GM18498 (cell line): ENCODE measurements at regions not wholly inside any gene's neighbourhood (a gene's known extent, or its start where the extent isn't known, plus 50 kb on each side); places are given as distances from the start of the nearest gene placed in this dataset.
"Not testable (repeated sequence)": the region's sequence is repeated elsewhere in the genome, so short reads cannot be mapped to it uniquely, and the experiment has no call there.

ENCODE experiments used
- ATAC-seq: cut with Tn5 transposase; IDR thresholded peaks from one replicate; pipeline ENCODE4 v1.9.1; 2021; ENCODE audit warnings: mild to moderate bottlenecking, moderate library complexity; ENCODE audit not compliant: unreplicated experiment

DNA sequence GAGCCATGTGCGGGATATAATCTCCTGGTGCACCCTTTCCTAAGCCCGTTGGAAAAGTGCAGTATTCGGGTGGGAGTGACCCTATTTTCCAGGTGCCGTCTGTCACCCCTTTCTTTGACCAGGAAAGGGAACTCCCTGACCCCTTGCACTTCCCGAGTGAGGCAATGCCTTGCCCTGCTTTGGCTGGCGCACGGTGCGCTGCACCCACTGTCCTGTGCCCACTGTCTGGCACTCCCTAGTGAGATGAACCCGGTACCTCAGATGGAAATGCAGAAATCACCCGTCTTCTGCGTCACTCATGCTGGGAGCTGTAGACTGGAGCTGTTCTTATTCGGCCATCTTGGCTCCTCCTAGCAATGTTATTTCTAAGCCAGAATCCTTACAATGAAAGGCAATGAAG is 121.1 kb downstream of the TAF11L14 start:
- ATAC-seq, result not testable (repeated sequence)

GRCh38 chr5:17761326-17761725 is 127.1 kb downstream of the TAF11L14 start:
- no peak for ATAC-seq

- ATAC-seq, result no peak
Measured at GRCh38 chr5:17763301-17763700, 129.0 kb downstream of the TAF11L14 start.

DNA sequence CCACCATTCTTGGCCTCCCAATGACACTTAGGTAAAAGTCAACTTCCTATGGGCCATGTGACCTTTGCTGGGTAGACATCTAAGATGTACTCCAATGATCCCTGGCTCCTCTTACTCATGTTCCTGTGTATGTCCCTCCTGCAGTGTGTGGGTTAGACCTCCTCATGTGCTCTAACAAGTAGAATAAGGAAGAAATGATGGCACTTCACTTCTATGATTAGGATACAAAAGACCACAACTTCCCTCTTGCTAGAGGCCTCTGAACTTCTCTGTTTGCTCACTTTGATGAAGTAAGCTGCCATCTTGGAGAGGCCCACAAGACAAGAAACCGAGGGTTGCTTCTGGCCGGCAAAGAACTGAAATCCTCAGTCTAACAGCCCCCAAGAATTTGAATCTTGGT is 131.8 kb downstream of the TAF11L14 start:
- no peak for ATAC-seq

- no peak for ATAC-seq
Measured at GRCh38 chr5:17769277-17769676, 135.0 kb downstream of the TAF11L14 start.

GRCh38 chr5:17772232-17772631 is 138.0 kb downstream of the TAF11L14 start:
- ATAC-seq, result no peak

GRCh38 chr5:17785774-17786173 is 151.5 kb downstream of the TAF11L14 start:
- ATAC-seq, result no peak

DNA sequence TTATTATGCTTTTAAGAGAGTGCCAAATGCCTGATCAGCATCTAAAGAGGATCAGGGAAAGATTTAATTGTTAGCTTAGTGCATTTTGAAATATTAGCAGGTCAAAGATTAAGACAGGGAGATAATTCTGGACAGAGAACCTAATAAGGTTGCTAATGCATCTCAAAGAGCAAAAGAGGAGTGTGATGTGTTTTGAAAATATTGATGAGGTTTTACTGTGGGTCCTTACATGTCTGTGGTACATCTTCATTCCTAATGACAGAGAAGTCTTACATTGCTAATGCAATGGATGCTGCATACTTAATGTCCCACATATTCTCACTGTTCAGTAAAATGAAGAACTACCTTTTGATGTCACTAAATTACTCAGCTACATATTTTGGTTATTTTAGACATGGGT is 154.1 kb downstream of the TAF11L14 start:
- no peak for ATAC-seq

DNA sequence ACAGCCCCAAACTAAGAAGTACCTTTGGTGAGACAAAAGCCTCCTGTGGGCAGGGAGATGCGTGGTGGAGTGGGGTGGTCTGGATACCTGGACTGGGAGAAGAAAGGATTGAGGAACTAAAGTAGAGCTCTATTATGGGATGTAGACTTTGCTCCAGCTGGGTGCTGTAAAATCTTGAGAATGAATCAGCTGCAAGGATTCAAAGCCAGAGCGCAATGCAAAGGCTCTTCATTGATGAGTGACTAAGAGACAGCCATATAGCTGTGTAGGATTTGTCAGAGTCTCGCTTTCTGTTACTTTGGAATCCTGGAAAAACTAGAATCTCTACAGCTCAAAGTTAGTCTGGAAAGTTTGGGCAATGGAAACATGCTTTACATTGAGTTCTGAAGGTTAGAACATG is 159.9 kb downstream of the TAF11L14 start:
- no peak for ATAC-seq

DNA sequence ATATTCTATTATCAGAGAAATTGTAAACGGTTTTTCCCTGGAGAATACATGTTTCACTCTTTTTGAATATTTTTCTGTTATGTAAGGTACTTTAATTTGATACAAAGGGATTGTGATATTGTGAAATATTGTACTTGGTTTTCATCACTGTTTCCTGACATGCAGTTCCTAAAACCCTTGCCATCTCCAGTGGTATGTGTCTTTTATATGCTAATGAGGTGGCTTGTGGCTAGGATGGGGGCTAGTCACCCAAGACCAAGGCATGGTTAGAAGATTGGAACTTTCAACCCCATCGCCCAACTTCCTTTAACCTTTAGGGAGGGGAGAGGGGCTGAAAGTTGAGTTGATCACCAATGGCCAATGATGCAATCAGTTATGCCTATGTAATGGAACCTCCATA is 160.6 kb downstream of the TAF11L14 start:
- no peak for ATAC-seq

DNA sequence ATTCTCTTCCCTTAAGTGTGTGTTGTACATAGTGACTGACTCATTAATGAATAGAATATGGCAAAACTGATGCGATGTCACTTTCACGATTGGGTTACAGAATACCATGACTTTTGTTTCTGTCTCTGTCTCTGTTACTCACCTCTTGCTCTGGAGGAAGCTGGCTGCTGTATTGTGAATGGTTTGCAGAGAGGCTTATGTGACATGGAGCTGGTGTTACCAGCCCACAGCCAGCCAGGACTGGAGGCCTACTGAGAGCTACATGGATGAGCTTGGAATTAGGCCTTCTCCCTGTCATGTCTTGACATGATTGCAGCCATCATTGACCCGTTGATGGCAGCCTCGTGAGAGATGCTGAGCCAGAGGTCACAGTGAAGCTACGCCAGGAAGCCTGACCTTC is 161.9 kb downstream of the TAF11L14 start:
- no peak for ATAC-seq

- no peak for ATAC-seq
Measured at GRCh38 chr5:17796757-17797396, 162.6 kb downstream of the TAF11L14 start.

GRCh38 chr5:17799521-17799920 is 165.3 kb downstream of the TAF11L14 start:
- no peak for ATAC-seq

GRCh38 chr5:17801595-17801994 is 167.3 kb downstream of the TAF11L14 start:
- ATAC-seq, result no peak

DNA sequence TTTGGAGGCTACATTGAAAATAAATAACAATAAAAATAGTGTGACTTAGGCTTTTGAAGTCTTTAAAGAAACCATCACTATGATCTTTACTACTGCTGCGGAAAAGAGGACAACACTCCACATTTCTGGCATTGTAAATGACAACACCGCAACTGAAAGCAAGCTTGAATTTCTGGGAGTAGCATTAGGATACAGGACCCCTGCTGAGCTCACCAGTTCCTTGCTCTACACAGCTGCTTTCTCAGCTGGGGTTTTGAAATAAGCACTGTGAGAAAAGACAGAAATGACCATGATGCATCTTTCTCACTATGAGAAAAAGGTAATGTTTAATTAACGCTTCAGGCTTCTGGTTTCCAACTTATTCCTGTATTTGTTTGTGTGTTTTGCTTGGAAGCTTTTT is 168.0 kb downstream of the TAF11L14 start:
- no peak for ATAC-seq

DNA sequence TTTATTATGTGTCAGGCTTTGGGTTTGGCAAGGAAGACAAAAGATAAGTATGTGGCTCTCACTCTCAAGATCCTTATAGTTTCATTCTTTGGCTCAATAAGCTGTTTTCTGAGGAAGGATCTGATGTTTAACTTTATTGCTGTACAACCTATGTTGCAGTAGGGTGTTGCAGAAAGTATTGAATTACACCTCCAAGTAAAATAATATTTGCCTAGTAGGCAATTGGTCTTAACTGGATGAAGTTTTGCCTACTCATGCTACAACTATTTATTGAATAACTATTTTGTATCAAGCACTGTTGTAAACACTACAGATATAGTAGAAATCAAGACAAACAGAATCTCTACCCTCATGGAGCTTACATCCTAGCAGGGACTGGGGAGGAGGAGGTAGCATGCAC is 169.7 kb downstream of the TAF11L14 start:
- ATAC-seq, result no peak

DNA sequence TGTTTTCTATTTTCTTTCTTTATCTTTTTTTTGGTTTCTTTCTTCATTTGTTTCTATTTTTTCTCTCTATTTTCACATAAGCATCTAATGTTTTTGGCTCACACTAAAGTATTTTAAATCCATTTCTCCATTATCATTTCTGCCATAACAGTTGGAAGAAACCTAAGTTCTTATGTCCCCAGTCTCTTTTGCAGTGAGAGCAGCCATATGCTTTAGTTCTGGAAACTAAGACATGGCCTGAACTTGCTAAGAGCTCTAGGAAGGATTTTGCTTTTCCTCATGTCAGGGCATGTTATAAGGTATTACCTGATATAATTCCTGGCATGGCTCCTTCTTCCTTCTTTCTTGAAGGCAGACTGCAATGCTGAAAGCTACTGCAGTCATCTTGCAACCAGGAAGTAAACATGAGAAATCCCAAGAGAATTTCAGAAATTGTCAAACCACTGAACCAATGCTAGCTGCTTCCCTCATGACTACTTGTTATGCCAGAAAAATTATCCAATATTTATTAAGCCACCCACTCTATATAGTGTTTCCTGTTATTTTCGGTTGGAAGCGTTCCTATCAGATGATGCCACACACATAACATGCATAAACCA is 171.1 kb downstream of the TAF11L14 start:
- no peak for ATAC-seq

- ATAC-seq, result no peak
Measured at GRCh38 chr5:17806818-17807468, 172.7 kb downstream of the TAF11L14 start.

- no peak for ATAC-seq
Measured at GRCh38 chr5:17808566-17808965, 174.3 kb downstream of the TAF11L14 start.

GRCh38 chr5:17810734-17811133 is 176.5 kb downstream of the TAF11L14 start:
- ATAC-seq, result no peak

- no peak for ATAC-seq
Measured at GRCh38 chr5:17813214-17813613, 179.0 kb downstream of the TAF11L14 start.

DNA sequence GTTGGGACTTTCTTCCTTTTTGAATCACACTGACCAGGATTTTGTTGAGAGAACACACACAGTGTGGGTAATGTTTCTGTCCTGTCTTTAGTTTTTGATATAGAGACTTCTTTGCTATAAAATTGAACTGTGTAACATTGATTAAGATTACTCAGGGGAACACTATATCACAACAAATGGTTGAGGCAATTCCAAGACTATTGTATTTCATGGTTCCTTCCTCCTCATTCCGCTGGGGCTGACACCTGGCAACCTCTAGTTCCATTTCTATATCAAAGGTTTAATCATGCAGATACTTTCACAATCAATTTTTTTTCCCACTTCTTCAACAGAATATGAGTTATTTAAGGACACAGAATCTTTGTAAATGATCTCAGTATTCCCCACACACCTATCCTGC is 182.2 kb downstream of the TAF11L14 start:
- ATAC-seq, result no peak
